K562 (cell line): ENCODE measurements at regions not wholly inside any gene's neighbourhood (a gene's known extent, or its start where the extent isn't known, plus 50 kb on each side); places are given as distances from the start of the nearest gene placed in this dataset.

Source experiments
- ATAC-seq: fragments of 200-7000 bp; cut with Tn5 transposase; 3 replicates; pipeline ENCODE4 v1.9.1; 2020; ENCODE audit warnings: moderate library complexity
- BruUV-seq: library from RNA; stranded (reverse); fragments of 400-500 nt; replicated peaks from 2 replicates; lab custom pipeline; 2021; lab: Mats Ljungman, UMichigan
- CTCF ChIA-PET: fragments of 300-600 bp; formaldehyde crosslinking; extraction: SDS; loops from one replicate; lab custom pipeline; 2021; ENCODE audit warnings: low intra/inter-chr PET ratio; lab: Yijun Ruan, JAX
- POLR2A ChIA-PET: fragments of 300-600, 350-650 bp; sonication (Branson Sonifier 250); formaldehyde crosslinking; extraction: SDS; loops from one replicate; lab custom pipeline; 2021; ENCODE audit warnings: antibody characterized with exemption, inconsistent platforms; lab: Yijun Ruan, JAX
- DNase-seq, 4 experiments: peaks; one replicate each; pipeline versions ENCODE4 v3.0.0 to v3.0.0-alpha.2; 2011 to 2018; ENCODE audit warnings: low spot score in 3 of 4, mixed read lengths in 3 of 4; ENCODE audit errors: extremely low read depth in 1 of 4
- FAIRE-seq: peaks from 2 replicates; lab custom pipeline; 2011; peaks lifted over from hg19 to GRCh38; lab: Jason Lieb, UNC
- H2AFZ ChIP-seq: 2 replicates; pipeline ENCODE4 v1.6.0; 2011; ENCODE audit warnings: low read depth, low read length, control low read depth, inconsistent platforms
- H3K27ac ChIP-seq: fragments of 200-600 bp; 3 replicates; pipeline ENCODE4 v1.8.0; 2011; ENCODE audit warnings: low read depth, mild to moderate bottlenecking, control low read depth, inconsistent platforms, low read length, moderate library complexity, mixed read lengths; ENCODE audit errors: extremely low read depth
- H3K27me3 ChIP-seq, 2 experiments: fragments of 300-600 bp in 1 of 2; 2 replicates in 1 of 2; 3 replicates in 1 of 2; pipeline versions ENCODE4 v1.6.0 to v1.8.0; 2011; ENCODE audit warnings: inconsistent platforms in 2 of 2, low read length in 2 of 2, mild to moderate bottlenecking in 1 of 2, mixed read lengths in 1 of 2, moderate library complexity in 1 of 2; ENCODE audit not compliant: control insufficient read depth in 2 of 2, insufficient read depth in 2 of 2
- H3K36me3 ChIP-seq: fragments of 300-600 bp; 3 replicates; pipeline ENCODE4 v1.8.0; 2011; ENCODE audit warnings: mild to moderate bottlenecking, low read length, inconsistent platforms; ENCODE audit not compliant: control insufficient read depth, insufficient read depth
- H3K4me1 ChIP-seq, 2 experiments: fragments of 200-600 bp in 1 of 2; replicated peaks in 1 of 2; 2 replicates in 1 of 2; 3 replicates in 1 of 2; pipeline versions ENCODE4 v1.5.1 to v1.8.0; 2011; ENCODE audit warnings: inconsistent platforms in 2 of 2, low read length in 2 of 2, mild to moderate bottlenecking in 1 of 2, mixed read lengths in 1 of 2, moderate library complexity in 1 of 2; ENCODE audit not compliant: control insufficient read depth in 2 of 2, insufficient read depth in 2 of 2
- H3K4me2 ChIP-seq: 2 replicates; pipeline ENCODE4 v1.6.1; 2011; ENCODE audit warnings: low read length, control low read depth, inconsistent platforms, mixed read lengths; ENCODE audit not compliant: insufficient read depth
- H3K4me3 ChIP-seq: fragments of 200-600 bp; sonication (generic), shearing (Covaris generic); 2 replicates; pipeline ENCODE4 v1.5.1; 2016; ENCODE audit warnings: control low read depth, inconsistent platforms
- H3K79me2 ChIP-seq: fragments of 200-600 bp; 3 replicates; pipeline ENCODE4 v1.8.0; 2011; ENCODE audit warnings: low read length, inconsistent platforms; ENCODE audit not compliant: control insufficient read depth, insufficient read depth
- H3K9ac ChIP-seq, 2 experiments: 2 replicates each; pipeline versions ENCODE4 v1.6.0 to v1.6.1; 2011; ENCODE audit warnings: low read depth in 2 of 2, low read length in 2 of 2, control low read depth in 1 of 2, inconsistent platforms in 1 of 2, mild to moderate bottlenecking in 1 of 2, mixed read lengths in 1 of 2; ENCODE audit not compliant: insufficient read depth in 1 of 2
- H3K9me1 ChIP-seq: one replicate; pipeline ENCODE4 v1.6.0; 2011; ENCODE audit warnings: inconsistent platforms, mild to moderate bottlenecking, low read length, moderate library complexity; ENCODE audit not compliant: control insufficient read depth, insufficient read depth
- H3K9me3 ChIP-seq: replicated peaks from 2 replicates; pipeline ENCODE4 v1.5.1; 2011; ENCODE audit warnings: low read depth, low read length, inconsistent platforms; ENCODE audit not compliant: control insufficient read depth, insufficient read depth
- H4K20me1 ChIP-seq: replicated peaks from 2 replicates; pipeline ENCODE4 v1.6.1; 2011; ENCODE audit warnings: low read length, inconsistent platforms, mixed read lengths; ENCODE audit not compliant: control insufficient read depth, insufficient read depth
- BACH1 ChIP-seq: fragments of 200-800 bp; sonication (Bioruptor generic); IDR thresholded peaks from 2 replicates; pipeline ENCODE4 v1.6.1; 2016; ENCODE audit warnings: missing genetic modification characterization, missing compliant biosample characterization
- DEAF1 ChIP-seq: fragments of 450-650 bp; formaldehyde crosslinking; IDR thresholded peaks from 2 replicates; pipeline ENCODE4 v1.4.0; 2020; ENCODE audit warnings: mild to moderate bottlenecking, moderate library complexity
- ESRRB ChIP-seq: fragments of 250-450 bp; sonication (Bioruptor Pico); IDR thresholded peaks from 2 replicates; pipeline ENCODE4 v1.5.0; 2020; ENCODE audit warnings: mild to moderate bottlenecking, moderate library complexity, borderline replicate concordance
- HMGN3 ChIP-seq: IDR thresholded peaks from 2 replicates; pipeline ENCODE4 v1.6.1; 2011; ENCODE audit warnings: borderline replicate concordance, low read depth, mild to moderate bottlenecking, mixed read lengths, low read length; ENCODE audit not compliant: insufficient read length; ENCODE audit errors: extremely low read depth
- MBD2 ChIP-seq: sonication (generic); IDR thresholded peaks from 2 replicates; pipeline ENCODE4 v1.6.1; 2016; ENCODE audit warnings: low read depth, borderline replicate concordance
- RBM25 ChIP-seq: fragments of 200-400 bp; formaldehyde crosslinking; IDR thresholded peaks from 2 replicates; pipeline ENCODE4 v1.6.1; 2018; ENCODE audit warnings: low read length, low read depth, moderate library complexity; ENCODE audit not compliant: severe bottlenecking
- SUPT5H ChIP-seq: fragments of 450-650 bp; IDR thresholded peaks from 2 replicates; pipeline ENCODE4 v1.6.1; 2016
- TBL1XR1 ChIP-seq, 2 experiments: IDR thresholded peaks; 2 replicates each; pipeline ENCODE4 v1.6.1; 2012; ENCODE audit warnings: improper control_type of control experiment in 2 of 2, low read length in 2 of 2, mild to moderate bottlenecking in 1 of 2
- ZBTB49 ChIP-seq: sonication (generic); formaldehyde crosslinking; IDR thresholded peaks from 2 replicates; pipeline ENCODE4 v1.8.0; 2022; ENCODE audit warnings: missing genetic modification reagents, mild to moderate bottlenecking, borderline replicate concordance
- ZNF354B ChIP-seq: fragments of 250-450 bp; sonication (Bioruptor Pico); IDR thresholded peaks from 2 replicates; pipeline ENCODE4 v1.4.0; 2020
- ZNF644 ChIP-seq: fragments of 200-800 bp; sonication (Bioruptor generic); IDR thresholded peaks from 2 replicates; pipeline ENCODE4 v1.6.1; 2016; ENCODE audit warnings: low read depth, missing genetic modification characterization, missing compliant biosample characterization
- ZZZ3 ChIP-seq: fragments of 450-650 bp; IDR thresholded peaks from 2 replicates; pipeline ENCODE4 v1.6.1; 2016; ENCODE audit warnings: antibody characterized with exemption, mild to moderate bottlenecking, moderate library complexity
- WGBS: fragments of 100-300 bp; shearing (Covaris generic); methylation state at CpG from one replicate; pipeline ENCODE4 v1.1.6; 2016; ENCODE audit warnings: low coverage, mixed read lengths; ENCODE audit not compliant: insufficient coverage; ENCODE audit errors: missing lambda C conversion rate; 5-methylcytosine and 5-hydroxymethylcytosine counted together
- in situ Hi-C: fragments of 300-500 bp; cut with MboI; formaldehyde crosslinking; loops from 4 replicates; pipeline ENCODE4 v1.15.0; 2018; ENCODE audit warnings: inconsistent platforms, mixed read lengths
- intact Hi-C: fragments of 100-400 bp; cut with micrococcal nuclease; formaldehyde crosslinking; loops from 2 replicates; pipeline ENCODE4 v1.14.2; 2022

- ChIA-PET POLR2A (no interaction called here), CTCF (no interaction called here)
- no peaks in the 10 kb centered on the region for H3K27me3 ChIP-seq
- no peak overlapping the region for H2AFZ ChIP-seq
- BruUV-seq, result no TSS peak
- no peaks in the 10 kb centered on the region for H3K36me3 ChIP-seq
- no peak overlapping the region for H3K9ac ChIP-seq
- H3K4me3 ChIP-seq, result no peak overlapping the region
- in situ Hi-C loops (no loop called here), intact Hi-C loops (no loop called here)
- no peak for ATAC-seq
- DNase-seq, result no peak
- H3K4me2 ChIP-seq, result no peak overlapping the region
- H3K9me1 ChIP-seq, result no peaks in the 10 kb centered on the region
- H4K20me1 ChIP-seq, result no peaks in the 10 kb centered on the region
- H3K9me3 ChIP-seq, result no peaks in the 10 kb centered on the region
- no peak for FAIRE-seq
- no peaks in the 10 kb centered on the region for H3K4me1 ChIP-seq
- TF ChIP-seq ZNF354B (CRISPR knock-in tag), result no peak
- no peak for TF ChIP-seq DEAF1 (CRISPR knock-in tag)
- no peak for TF ChIP-seq RBM25
- no peak for TF ChIP-seq MBD2
- TF ChIP-seq HMGN3, result no peak
- TF ChIP-seq ZBTB49 (CRISPR knock-in tag), result no peak
- TF ChIP-seq SUPT5H, result no peak
- no peak for TF ChIP-seq TBL1XR1 (IDR thresholded peaks at IDR 0.05; ENCODE audit: low read length in 2 of 2)
- TF ChIP-seq ESRRB, result no peak
- TF ChIP-seq ZZZ3, result no peak
- no peak for TF ChIP-seq ZNF644 (tag)
- no peak for TF ChIP-seq BACH1 (tag)
- H3K79me2 ChIP-seq, result no peaks in the 10 kb centered on the region
- H3K27ac ChIP-seq, result no peak overlapping the region
- 0% methylated on average over 1 of the region's 2 CpGs for whole genome bisulfite sequencing
Observed at GRCh38 chr20:17108896-17109295, 117.9 kb upstream of the PCSK2 start.
